Lower leg skin (tissue), 3 donors: ENCODE measurements at regions not wholly inside any gene's neighbourhood (a gene's known extent, or its start where the extent isn't known, plus 50 kb on each side); places are given as distances from the start of the nearest gene placed in this dataset.

Experiments
- POLR2A ChIP-seq, 2 donors: fragments of 450-650 bp; IDR thresholded peaks; one replicate each; pipeline ENCODE4 v1.6.1; 2016 to 2017; ENCODE audit warnings: antibody characterized with exemption in 2 of 2, mild to moderate bottlenecking in 1 of 2, moderate library complexity in 1 of 2
- TF ChIP-seq, protein P1 (sequence below), 3 donors: fragments of 450-650 bp; IDR thresholded peaks; one replicate each; pipeline ENCODE4 v1.5.1; 2016; ENCODE audit warnings: antibody characterized with exemption in 3 of 3, mild to moderate bottlenecking in 3 of 3, moderate library complexity in 2 of 3

DNA sequence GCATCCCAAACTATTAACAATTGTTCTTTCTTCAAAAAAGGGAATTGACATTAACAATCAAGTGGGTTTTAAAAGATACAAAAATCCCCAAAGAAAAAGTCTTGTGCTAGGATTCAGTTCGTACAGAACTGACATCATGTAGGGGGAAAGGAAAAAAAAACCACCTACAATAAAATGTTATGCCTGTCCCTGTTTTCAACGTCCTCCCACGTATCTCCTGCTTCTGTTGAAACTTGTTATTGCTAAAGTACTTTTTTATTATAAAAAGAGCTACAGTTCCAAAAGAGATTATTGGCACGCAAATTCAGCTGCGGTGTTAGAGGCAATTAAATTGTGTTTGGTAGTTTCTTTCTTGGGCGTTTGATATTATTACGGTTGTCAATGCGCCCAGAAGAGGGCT is 102.8 kb upstream of the PHACTR1 start:
- TF ChIP-seq, protein P1, sequence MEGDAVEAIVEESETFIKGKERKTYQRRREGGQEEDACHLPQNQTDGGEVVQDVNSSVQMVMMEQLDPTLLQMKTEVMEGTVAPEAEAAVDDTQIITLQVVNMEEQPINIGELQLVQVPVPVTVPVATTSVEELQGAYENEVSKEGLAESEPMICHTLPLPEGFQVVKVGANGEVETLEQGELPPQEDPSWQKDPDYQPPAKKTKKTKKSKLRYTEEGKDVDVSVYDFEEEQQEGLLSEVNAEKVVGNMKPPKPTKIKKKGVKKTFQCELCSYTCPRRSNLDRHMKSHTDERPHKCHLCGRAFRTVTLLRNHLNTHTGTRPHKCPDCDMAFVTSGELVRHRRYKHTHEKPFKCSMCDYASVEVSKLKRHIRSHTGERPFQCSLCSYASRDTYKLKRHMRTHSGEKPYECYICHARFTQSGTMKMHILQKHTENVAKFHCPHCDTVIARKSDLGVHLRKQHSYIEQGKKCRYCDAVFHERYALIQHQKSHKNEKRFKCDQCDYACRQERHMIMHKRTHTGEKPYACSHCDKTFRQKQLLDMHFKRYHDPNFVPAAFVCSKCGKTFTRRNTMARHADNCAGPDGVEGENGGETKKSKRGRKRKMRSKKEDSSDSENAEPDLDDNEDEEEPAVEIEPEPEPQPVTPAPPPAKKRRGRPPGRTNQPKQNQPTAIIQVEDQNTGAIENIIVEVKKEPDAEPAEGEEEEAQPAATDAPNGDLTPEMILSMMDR (IDR thresholded peaks at IDR 0.05), result no peak
- TF ChIP-seq POLR2A (IDR thresholded peaks at IDR 0.05), result no peak
